Adipose tissue (tissue), 3 donors: ENCODE measurements at regions not wholly inside any gene's neighbourhood (a gene's known extent, or its start where the extent isn't known, plus 50 kb on each side); places are given as distances from the start of the nearest gene placed in this dataset.

ENCODE experiments used
- H3K27ac ChIP-seq: one replicate; pipeline ENCODE4 v1.5.1; 2013; ENCODE audit warnings: low read depth, low read length
- WGBS, 3 donors: extraction: QIAGEN DNeasy Blood & Tissue Kit; methylation state at CpG; one replicate each; pipeline ENCODE4 v1.1.7; 2013; 5-methylcytosine and 5-hydroxymethylcytosine counted together
- donor health status: healthy with polysubstance abuse.
- donor health status: Bipolar disorder and iron deficiency.
- donor health status: healthy.

DNA sequence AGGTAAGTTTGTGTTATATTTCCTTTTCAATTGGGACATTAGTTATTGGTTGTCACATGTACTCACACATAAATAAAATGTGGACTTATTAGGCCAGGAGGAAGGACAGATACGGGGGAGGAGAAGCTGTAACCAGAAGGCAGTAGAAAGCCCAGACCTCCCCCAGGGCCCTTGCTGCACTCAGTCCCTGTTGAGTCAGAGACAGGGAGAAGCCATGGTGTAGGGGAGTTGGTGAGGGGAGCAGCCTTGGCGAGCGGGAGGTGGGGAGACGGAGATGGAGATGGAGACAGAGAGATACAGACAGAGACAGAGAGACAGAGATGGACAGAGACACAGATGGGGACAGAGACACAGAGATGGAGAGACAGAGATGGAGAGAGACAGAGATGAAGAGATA is 263.2 kb downstream of the DLL1 start:
- 91 to 93% (median 91%) methylated on average over 4 of the region's 4 CpGs for WGBS, 3 donors
- no peak overlapping the region for H3K27ac ChIP-seq

DNA sequence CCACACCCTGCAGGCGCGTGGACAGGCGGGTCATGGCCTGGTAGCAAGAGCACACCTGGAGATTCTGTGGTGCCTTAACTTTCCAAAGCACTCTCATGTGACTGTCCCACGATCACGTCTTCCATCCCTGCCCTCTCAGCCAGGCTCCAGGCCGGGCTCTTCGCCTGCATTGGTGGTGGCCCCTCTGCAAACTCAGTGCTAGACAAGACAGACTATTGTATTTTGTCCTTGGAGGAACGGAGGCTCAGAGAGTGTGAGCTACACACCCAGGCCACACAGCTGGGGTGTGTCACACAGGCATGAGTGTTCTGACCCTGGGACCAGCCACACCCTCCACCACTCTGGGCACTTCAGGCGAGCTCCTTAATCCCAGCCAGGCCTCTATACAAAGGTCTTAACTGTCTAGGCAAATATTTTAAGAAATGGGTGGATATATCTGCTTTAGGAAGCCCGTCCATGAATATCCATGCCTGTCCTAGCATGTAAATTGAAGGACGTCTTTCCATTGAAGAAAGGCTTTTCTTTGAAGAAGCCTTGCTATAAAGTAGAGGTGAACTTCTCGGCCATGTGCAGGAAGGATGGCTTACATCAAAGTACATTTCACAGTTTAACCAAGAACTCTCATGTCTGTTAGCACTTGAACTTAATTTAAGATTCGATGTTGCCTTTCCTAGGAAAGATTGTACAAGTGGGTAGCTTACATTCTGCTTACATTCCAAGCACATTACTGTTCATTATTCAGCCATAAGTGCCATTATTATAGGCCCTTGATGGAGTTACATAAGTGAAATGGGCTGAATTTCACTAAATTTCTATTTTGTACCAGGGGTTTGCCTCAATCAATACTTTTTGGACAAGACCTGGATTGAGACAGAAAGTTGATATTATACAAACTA is 263.9 kb downstream of the DLL1 start:
- H3K27ac ChIP-seq: no peak overlapping the region
- WGBS, 3 donors: 74 to 89% (median 84%) methylated on average over 13 of the region's 13 CpGs

GRCh38 chr6:170025935-170026750 is 264.7 kb downstream of the DLL1 start:
- no peak overlapping the region for H3K27ac ChIP-seq
- 67 to 92% (median 86%) methylated on average over 23 of the region's 23 CpGs for WGBS, 3 donors

DNA sequence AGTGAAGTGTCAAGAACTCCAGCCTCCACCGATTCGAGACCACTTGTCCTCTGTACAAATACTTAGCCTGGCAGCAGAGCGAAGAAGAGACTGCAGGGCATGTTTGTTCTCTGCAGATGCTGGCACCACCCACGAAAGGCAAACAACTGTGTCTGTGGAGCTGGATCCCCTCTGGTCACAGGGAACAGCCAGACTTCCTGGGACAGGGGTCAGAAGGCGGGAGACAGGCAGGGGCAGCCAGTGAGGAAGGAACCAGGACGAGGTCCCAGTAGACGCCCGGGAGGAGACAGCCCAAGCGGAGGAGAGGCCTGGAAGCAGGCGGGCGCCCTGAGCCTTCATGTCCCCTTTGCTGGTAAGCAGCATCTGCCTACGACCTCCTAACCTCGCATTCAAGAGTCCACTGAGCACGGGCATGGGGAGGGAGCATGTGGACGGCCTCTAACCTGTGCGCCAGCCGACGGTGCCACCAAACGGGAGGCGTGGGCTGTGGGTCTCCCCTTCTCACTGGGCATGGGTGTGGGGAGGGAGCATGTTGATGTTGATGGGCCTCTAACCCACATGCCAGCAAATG is 265.5 kb downstream of the DLL1 start:
- no peak overlapping the region for H3K27ac ChIP-seq

DNA sequence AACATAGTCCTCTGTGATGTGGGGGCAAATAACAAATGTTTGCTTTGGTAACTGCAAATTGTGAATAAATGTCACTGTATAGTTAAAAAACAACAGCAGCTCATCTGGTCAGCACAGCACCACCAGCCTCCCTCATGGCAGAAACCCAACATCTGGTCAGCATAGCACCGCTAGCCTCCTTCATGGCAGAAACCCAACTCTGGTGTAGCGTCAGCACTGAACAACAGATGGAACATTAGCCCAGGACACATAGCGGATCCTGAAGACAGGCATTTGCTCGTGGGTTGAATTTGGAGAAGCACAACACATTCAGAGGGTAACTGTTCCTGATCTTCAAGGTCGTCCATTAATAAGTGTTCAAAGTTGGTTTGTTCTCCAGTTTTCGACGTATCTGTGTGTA is 265.9 kb downstream of the DLL1 start:
- no peak overlapping the region for H3K27ac ChIP-seq
- WGBS, 3 donors: 35 to 55% (median 49%) methylated on average over 7 of the region's 7 CpGs

More for the DNA sequence above, 265.5 kb downstream of the DLL1 start:
- WGBS, 3 donors: 74 to 85% (median 84%) methylated on average over 20 of the region's 20 CpGs

GRCh38 chr6:170023620-170024521 is 267.0 kb downstream of the DLL1 start:
- WGBS, 3 donors: 86 to 91% (median 86%) methylated on average over 56 to 67 of the region's 67 CpGs
- no peak overlapping the region for H3K27ac ChIP-seq

GRCh38 chr6:170022827-170023619 is 267.9 kb downstream of the DLL1 start:
- no peak overlapping the region for H3K27ac ChIP-seq
- 23 to 40% (median 27%) methylated on average over 71 to 77 of the region's 77 CpGs for WGBS, 3 donors

DNA sequence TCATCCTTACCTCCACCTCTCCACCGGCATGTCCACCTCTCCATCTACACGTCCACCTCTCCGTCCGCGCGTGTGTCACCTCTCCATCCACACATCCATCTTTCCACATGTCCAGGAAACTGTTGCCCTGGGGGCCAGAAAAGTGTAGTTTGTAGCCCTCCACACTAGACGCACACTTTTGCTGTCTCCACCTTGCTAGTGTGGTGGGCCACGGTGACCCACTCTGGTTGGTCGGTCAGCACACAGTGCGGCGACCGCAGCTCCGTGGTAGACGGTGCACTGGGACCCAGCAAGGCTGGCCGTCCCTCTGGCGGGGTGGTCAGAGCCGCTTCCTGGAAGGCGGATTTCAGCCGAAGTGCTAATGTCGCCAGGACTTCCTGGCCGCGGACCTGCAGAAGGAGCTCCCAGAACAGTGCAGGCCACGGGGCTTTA is 268.6 kb downstream of the DLL1 start:
- 75 to 93% (median 82%) methylated on average over 23 of the region's 23 CpGs for whole genome bisulfite sequencing, 3 donors
- no peak overlapping the region for H3K27ac ChIP-seq

DNA sequence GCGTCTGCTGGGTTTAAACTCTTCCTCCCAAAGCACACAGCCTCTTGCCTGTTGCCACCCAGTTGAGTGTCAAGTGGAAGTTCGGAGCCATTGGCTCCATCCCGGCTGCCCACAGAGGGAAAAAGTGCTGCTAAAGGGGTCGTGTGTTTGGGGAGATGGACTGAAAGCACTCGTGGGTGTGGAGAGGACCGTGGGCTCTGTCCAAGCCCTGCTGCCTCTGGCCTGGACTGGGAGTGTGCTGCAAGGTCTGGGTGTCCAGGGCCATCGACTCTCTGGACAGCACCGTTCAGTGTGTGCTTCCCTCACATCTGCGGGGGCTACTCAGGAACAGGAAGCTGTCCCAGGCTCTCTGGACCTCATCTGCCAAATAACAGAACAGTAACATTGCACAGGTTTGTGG is 269.3 kb downstream of the DLL1 start:
- no peak overlapping the region for H3K27ac ChIP-seq

DNA sequence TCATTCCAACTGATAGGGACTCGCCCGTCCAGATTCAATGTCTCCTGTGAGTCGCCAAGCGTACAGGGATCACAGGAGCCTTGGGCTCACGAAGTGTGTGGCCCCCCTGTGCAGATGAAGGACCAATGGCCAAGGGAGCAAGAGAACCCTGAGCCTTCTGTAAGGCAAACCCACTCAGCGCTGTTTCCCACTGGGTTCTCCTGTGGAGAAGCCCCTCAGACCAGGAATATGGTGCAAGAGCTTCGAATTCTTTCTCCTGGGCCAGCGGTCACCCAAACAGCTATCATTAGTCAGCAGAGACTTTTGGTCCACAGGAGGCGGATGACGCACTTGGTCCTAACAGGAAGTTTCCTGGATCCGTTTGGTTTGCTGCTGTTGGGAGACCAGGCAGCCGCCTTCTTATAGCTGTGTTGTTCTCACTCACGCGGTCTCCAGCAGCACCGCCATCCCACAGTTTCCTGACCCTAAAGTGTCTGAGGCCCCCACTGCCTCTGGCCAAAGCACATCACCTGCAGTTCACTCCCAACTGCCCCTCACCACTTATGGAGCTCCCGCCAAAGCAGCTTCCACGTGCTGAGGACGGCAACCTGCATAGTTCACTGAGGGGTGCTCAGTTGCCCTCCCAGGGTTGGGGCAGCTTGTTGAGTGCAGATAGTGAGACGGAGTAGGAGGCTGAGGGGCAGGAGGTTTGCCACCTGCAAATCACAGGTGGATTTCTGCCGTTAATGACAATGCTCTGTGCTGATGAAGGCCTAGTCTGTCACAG is 268.6 kb downstream of the ERMARD start:
- no peak overlapping the region for H3K27ac ChIP-seq
- 88 to 92% (median 90%) methylated on average over 20 of the region's 20 CpGs for WGBS, 3 donors

More for the DNA sequence above, 269.3 kb downstream of the DLL1 start:
- WGBS, 3 donors: 72 to 80% (median 75%) methylated on average over 9 of the region's 9 CpGs

- no peak overlapping the region for H3K27ac ChIP-seq
- WGBS, 3 donors: 76 to 85% (median 81%) methylated on average over 19 of the region's 19 CpGs
Observed at GRCh38 chr6:170018936-170019817, 267.8 kb downstream of the ERMARD start.

DNA sequence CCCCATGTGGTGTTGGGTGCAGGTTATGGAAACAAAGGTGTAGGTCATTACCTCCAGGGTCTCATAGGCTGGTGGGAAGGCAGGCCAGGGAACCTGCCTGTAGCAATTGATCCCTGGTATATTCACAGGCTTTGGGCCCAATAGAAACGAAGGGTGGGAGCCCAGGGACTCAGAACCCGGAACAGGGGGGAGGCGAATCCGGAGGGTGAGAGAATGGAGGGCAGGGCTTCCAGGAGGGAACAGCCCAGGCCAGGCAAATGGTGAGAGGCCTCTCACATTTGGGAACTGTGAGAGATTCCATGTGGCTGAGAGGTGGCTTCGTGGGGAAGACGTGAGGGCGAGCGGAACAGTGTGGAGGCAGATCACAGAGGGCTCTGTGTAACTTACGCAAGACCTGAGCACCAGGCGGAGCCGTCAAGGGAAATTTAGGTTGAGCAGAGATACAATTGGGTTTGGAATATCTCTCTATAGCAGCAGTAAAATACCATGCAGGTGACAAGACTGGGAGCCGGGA is 267.1 kb downstream of the ERMARD start:
- H3K27ac ChIP-seq: no peak overlapping the region
- WGBS, 3 donors: 84 to 93% (median 90%) methylated on average over 12 of the region's 12 CpGs

DNA sequence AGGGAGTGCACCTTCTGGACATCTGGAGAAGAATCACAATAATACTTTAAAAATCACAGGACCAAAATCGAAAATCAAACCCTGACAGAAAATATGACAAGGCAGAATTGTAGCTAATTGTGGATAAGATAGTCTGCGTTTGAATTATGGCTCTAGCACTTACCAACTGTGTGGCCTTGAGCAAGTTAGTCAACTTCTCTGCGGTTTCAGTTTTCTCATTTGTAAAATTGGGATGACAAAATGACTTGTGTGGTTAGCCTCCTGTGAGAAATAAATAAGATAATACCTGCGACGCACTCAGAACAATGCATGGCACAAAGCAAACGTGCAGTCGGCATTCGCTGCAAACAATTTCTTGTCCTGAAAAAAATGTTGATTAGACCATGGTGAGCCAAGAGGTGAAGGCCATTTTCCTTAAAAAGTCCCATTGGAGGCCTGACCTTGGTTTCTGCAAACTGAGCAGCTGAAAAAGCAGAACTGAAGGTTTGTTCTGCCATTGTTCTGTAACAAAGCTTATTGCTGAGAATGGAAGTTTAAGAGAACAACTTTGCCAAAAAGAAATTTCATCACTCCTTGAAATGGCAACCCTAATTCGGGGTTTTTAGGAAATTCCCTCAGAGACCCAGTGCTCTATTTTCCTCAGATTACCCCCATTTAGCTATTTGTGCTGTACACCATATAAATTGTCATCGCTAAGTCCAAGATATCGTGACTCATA is 266.3 kb downstream of the ERMARD start:
- WGBS, 3 donors: 57 to 81% (median 79%) methylated on average over 11 of the region's 11 CpGs
- H3K27ac ChIP-seq: no peak overlapping the region

- H3K27ac ChIP-seq: no peak overlapping the region
- WGBS, 3 donors: 91 to 94% (median 91%) methylated on average over 2 of the region's 2 CpGs
Observed at GRCh38 chr6:170013815-170014214, 262.4 kb downstream of the ERMARD start.

GRCh38 chr6:170012037-170012330 is 260.6 kb downstream of the ERMARD start:
- no peak overlapping the region for H3K27ac ChIP-seq
- 79 to 83% (median 80%) methylated on average over 2 of the region's 2 CpGs for whole genome bisulfite sequencing, 3 donors
